Adrenal gland (tissue), 9 donors: ENCODE measurements at regions not wholly inside any gene's neighbourhood (a gene's known extent, or its start where the extent isn't known, plus 50 kb on each side); places are given as distances from the start of the nearest gene placed in this dataset.
"Not testable (repeated sequence)": the region's sequence is repeated elsewhere in the genome, so short reads cannot be mapped to it uniquely, and the experiment has no call there.

Experiments used
- DNase-seq, 7 donors: peaks; one replicate each; pipeline ENCODE4 v3.0.0-alpha.2; 2019 to 2020
- H3K27ac ChIP-seq, 5 donors: fragments of 200-600 bp; sonication (generic) in 4 of 5; 1 replicate in 3 of 5; 2 replicates in 2 of 5; pipeline versions ENCODE4 v1.5.1 to v1.8.0; 2016 to 2020; ENCODE audit warnings: mild to moderate bottlenecking in 1 of 5
- H3K27me3 ChIP-seq: fragments of 200-600 bp; 2 replicates; pipeline ENCODE4 v1.8.0; 2021
- H3K36me3 ChIP-seq, 2 donors: fragments of 200-600 bp; replicated peaks in 1 of 2; 1 replicate in 1 of 2; 2 replicates in 1 of 2; pipeline versions ENCODE4 v1.5.1 to v1.8.0; 2018 to 2022
- H3K4me1 ChIP-seq, 2 donors: fragments of 200-600 bp; replicated peaks in 1 of 2; 1 replicate in 1 of 2; 2 replicates in 1 of 2; pipeline versions ENCODE4 v1.5.1 to v1.8.0; 2018 to 2021
- H3K4me3 ChIP-seq, 4 donors: fragments of 200-600 bp; sonication (generic) in 3 of 4; one replicate each; pipeline ENCODE4 v1.5.1; 2016 to 2018
- H3K9me3 ChIP-seq, 3 donors: fragments of 200-600 bp; sonication (generic) in 1 of 3; replicated peaks in 1 of 3; 1 replicate in 2 of 3; 2 replicates in 1 of 3; pipeline versions ENCODE4 v1.5.1 to v1.8.0; 2016 to 2021
- CTCF ChIP-seq, 6 experiments: fragments of 450-650 bp in 4 of 6; fragments of 200-600 bp in 2 of 6; sonication (generic) in 1 of 6; IDR thresholded peaks; 1 replicate in 5 of 6; 2 replicates in 1 of 6; pipeline versions ENCODE4 v1.5.1 to v1.8.0; 2016 to 2021; ENCODE audit warnings: antibody characterized with exemption in 6 of 6, mild to moderate bottlenecking in 2 of 6, moderate library complexity in 1 of 6
- POLR2A ChIP-seq, 2 donors: fragments of 450-650 bp; IDR thresholded peaks; one replicate each; pipeline ENCODE4 v1.6.1; 2017; ENCODE audit warnings: antibody characterized with exemption in 2 of 2, mild to moderate bottlenecking in 2 of 2, moderate library complexity in 1 of 2
- WGBS, 4 donors: extraction: QIAGEN DNeasy Blood & Tissue Kit in 2 of 4; methylation state at CpG; one replicate each; pipeline versions ENCODE4 v1.1.5 to v1.1.7; 2013 to 2017; 5-methylcytosine and 5-hydroxymethylcytosine counted together
- intact Hi-C, 2 donors: fragments of 100-400 bp; cut with DNase I; formaldehyde crosslinking; loops; one replicate each; pipeline versions ENCODE4 v1.14.1 to v1.15.0; 2022 to 2023
- donor health status: healthy with polysubstance abuse.
- donor health status: Bipolar disorder and iron deficiency.
- donor health status: DM: yes; HTN: yes; CAD: no.
- donor health status: DM: no; HTN: no; CAD: no.
- donor health status: DM: no; HTN: no; CAD: no.

- no peak overlapping the region for H3K4me3 ChIP-seq
- TF ChIP-seq POLR2A (IDR thresholded peaks at IDR 0.05) = no peak
- TF ChIP-seq CTCF (IDR thresholded peaks at IDR 0.05) = no peak
- intact Hi-C loops = no loop called here
- no peaks in the 10 kb centered on the region for H3K36me3 ChIP-seq
- DNase-seq = no peak
- no peaks in the 10 kb centered on the region for H3K27me3 ChIP-seq
- no peak overlapping the region for H3K27ac ChIP-seq
- no peaks in the 10 kb centered on the region for H3K9me3 ChIP-seq
- H3K4me1 ChIP-seq = no peaks in the 10 kb centered on the region
- WGBS, 4 donors = 80 to 89% (median 85%) methylated on average over 3 of the region's 3 CpGs
These were observed 592.6 kb downstream of the SLITRK5 start for GRCh38 chr13:88263808-88264207.

GRCh38 chr13:88281841-88282240 lies 610.7 kb downstream of the SLITRK5 start:
- DNase-seq = no peak
- WGBS, 4 donors = 56 to 66% (median 60%) methylated on average over 3 of the region's 3 CpGs
- Histone ChIP-seq H3K27ac (no peak overlapping the region), H3K9me3 (no peaks in the 10 kb centered on the region), H3K4me1 (no peaks in the 10 kb centered on the region), H3K4me3 (no peak overlapping the region), H3K27me3 (no peaks in the 10 kb centered on the region), H3K36me3 (no peaks in the 10 kb centered on the region)
- TF ChIP-seq POLR2A (IDR thresholded peaks at IDR 0.05) = no peak
- no peak for TF ChIP-seq CTCF (IDR thresholded peaks at IDR 0.05)
- intact Hi-C loops = no loop called here

GRCh38 chr13:88285329-88285728 lies 614.2 kb downstream of the SLITRK5 start:
- 73 to 87% (median 82%) methylated on average over 4 of the region's 4 CpGs for WGBS, 4 donors
- Histone ChIP-seq H3K36me3 (no peaks in the 10 kb centered on the region), H3K27me3 (no peaks in the 10 kb centered on the region), H3K27ac (no peak overlapping the region), H3K4me3 (no peak overlapping the region), H3K4me1 (no peaks in the 10 kb centered on the region), H3K9me3 (no peaks in the 10 kb centered on the region)
- intact Hi-C loops = no loop called here
- TF ChIP-seq CTCF (IDR thresholded peaks at IDR 0.05) (no peak), POLR2A (IDR thresholded peaks at IDR 0.05) (no peak)
- DNase-seq = no peak

GRCh38 chr13:88288326-88288725 lies 617.2 kb downstream of the SLITRK5 start:
- no peak overlapping the region for H3K27ac ChIP-seq
- no peak overlapping the region for H3K4me3 ChIP-seq
- no peaks in the 10 kb centered on the region for H3K4me1 ChIP-seq
- no peaks in the 10 kb centered on the region for H3K9me3 ChIP-seq
- H3K36me3 ChIP-seq = no peaks in the 10 kb centered on the region
- 41 to 61% (median 59%) methylated on average over 1 of the region's 1 CpG for WGBS, 4 donors
- DNase-seq = no peak
- intact Hi-C loops = no loop called here
- TF ChIP-seq CTCF (IDR thresholded peaks at IDR 0.05) (no peak), POLR2A (IDR thresholded peaks at IDR 0.05) (no peak)
- H3K27me3 ChIP-seq = no peaks in the 10 kb centered on the region

- 93 to 98% (median 94%) methylated on average over 9 to 26 of the region's 26 CpGs for WGBS, 4 donors
- H3K36me3 ChIP-seq, H3K27ac ChIP-seq, H3K9me3 ChIP-seq, intact Hi-C loops, H3K4me1 ChIP-seq, H3K27me3 ChIP-seq, DNase-seq, H3K4me3 ChIP-seq: not testable (repeated sequence)
These were observed 620.6 kb downstream of the SLITRK5 start for GRCh38 chr13:88291731-88292130.
